Gastrocnemius medialis (tissue), 4 donors: ENCODE measurements at regions not wholly inside any gene's neighbourhood (a gene's known extent, or its start where the extent isn't known, plus 50 kb on each side); places are given as distances from the start of the nearest gene placed in this dataset.

ENCODE experiments used
- POLR2A ChIP-seq, 2 donors: fragments of 450-650 bp; IDR thresholded peaks; one replicate each; pipeline ENCODE4 v1.6.1; 2017; ENCODE audit warnings: antibody characterized with exemption in 2 of 2, mild to moderate bottlenecking in 2 of 2, moderate library complexity in 2 of 2
- TF ChIP-seq, protein P1 (sequence below), 5 experiments: fragments of 450-650 bp in 3 of 5; fragments of 200-600 bp in 2 of 5; sonication (generic) in 2 of 5; IDR thresholded peaks in 4 of 5; conservative IDR thresholded peaks in 1 of 5; 1 replicate in 4 of 5; 2 replicates in 1 of 5; pipeline ENCODE4 v1.5.1; 2016 to 2019; ENCODE audit warnings: antibody characterized with exemption in 5 of 5, mild to moderate bottlenecking in 3 of 5, moderate library complexity in 3 of 5

DNA sequence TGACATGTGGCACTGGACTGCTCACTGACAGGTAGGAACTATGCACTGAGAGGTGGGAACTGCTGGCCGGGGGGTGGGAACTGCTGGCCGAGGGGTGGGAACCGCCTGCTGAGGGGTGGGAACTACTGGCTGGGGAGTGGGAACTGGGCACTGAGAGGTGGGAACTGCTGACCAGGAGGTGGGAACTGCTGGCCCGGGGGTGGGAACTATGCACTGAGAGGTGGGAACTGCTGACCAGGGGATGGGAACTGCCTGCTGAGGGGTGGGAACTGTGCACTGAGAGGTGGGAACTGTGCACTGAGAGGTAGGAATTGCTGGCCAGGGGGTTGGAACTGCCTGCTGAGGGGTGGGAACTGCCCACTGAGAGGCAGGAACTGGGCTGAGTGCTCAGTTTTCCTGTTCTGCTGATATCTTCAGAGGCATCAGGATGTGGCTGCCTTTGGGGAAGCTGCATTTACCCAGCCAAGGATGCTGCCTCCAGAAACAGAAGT lies 90.2 kb downstream of the THBS2 start:
- no peak for TF ChIP-seq POLR2A (IDR thresholded peaks at IDR 0.05)
- TF ChIP-seq, protein P1, sequence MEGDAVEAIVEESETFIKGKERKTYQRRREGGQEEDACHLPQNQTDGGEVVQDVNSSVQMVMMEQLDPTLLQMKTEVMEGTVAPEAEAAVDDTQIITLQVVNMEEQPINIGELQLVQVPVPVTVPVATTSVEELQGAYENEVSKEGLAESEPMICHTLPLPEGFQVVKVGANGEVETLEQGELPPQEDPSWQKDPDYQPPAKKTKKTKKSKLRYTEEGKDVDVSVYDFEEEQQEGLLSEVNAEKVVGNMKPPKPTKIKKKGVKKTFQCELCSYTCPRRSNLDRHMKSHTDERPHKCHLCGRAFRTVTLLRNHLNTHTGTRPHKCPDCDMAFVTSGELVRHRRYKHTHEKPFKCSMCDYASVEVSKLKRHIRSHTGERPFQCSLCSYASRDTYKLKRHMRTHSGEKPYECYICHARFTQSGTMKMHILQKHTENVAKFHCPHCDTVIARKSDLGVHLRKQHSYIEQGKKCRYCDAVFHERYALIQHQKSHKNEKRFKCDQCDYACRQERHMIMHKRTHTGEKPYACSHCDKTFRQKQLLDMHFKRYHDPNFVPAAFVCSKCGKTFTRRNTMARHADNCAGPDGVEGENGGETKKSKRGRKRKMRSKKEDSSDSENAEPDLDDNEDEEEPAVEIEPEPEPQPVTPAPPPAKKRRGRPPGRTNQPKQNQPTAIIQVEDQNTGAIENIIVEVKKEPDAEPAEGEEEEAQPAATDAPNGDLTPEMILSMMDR (IDR thresholded peaks at IDR 0.05 in 4 of 5, conservative IDR thresholded peaks at IDR 0.05 in 1 of 5): no peak
